WI38 (cell line): ENCODE measurements at regions not wholly inside any gene's neighbourhood (a gene's known extent, or its start where the extent isn't known, plus 50 kb on each side); places are given as distances from the start of the nearest gene placed in this dataset.

Experiments used
- H3K4me3 ChIP-seq: 2 replicates; pipeline ENCODE4 v1.5.1; 2011; ENCODE audit warnings: low read depth, mild to moderate bottlenecking, control low read depth, low read length
- TF ChIP-seq, protein P1 (sequence below): IDR thresholded peaks from 2 replicates; pipeline ENCODE4 v1.5.1; 2012; ENCODE audit warnings: low read depth, mild to moderate bottlenecking, control low read depth, low read length

DNA sequence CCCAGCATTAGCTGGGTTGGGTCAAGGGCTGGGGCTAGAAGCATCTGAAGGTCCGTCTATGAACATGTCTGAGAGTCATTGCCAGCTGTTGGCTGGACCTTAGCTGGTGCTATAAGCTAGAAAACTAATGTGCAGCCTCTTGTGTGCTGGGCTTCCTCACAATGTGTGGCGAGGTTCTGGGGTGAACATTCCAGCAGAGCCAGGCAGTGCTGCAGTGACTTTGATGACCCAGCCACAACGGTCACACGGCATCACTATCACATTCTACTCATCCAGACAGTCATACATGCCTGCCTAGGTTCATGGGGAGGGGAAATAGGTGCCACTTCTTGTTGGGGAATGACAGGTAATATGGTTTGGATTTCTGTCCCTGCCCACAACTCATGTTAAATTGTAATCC is 260.5 kb downstream of the CYP26B1 start:
- TF ChIP-seq, protein P1, sequence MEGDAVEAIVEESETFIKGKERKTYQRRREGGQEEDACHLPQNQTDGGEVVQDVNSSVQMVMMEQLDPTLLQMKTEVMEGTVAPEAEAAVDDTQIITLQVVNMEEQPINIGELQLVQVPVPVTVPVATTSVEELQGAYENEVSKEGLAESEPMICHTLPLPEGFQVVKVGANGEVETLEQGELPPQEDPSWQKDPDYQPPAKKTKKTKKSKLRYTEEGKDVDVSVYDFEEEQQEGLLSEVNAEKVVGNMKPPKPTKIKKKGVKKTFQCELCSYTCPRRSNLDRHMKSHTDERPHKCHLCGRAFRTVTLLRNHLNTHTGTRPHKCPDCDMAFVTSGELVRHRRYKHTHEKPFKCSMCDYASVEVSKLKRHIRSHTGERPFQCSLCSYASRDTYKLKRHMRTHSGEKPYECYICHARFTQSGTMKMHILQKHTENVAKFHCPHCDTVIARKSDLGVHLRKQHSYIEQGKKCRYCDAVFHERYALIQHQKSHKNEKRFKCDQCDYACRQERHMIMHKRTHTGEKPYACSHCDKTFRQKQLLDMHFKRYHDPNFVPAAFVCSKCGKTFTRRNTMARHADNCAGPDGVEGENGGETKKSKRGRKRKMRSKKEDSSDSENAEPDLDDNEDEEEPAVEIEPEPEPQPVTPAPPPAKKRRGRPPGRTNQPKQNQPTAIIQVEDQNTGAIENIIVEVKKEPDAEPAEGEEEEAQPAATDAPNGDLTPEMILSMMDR = no peak
- H3K4me3 ChIP-seq = no peak overlapping the region

DNA sequence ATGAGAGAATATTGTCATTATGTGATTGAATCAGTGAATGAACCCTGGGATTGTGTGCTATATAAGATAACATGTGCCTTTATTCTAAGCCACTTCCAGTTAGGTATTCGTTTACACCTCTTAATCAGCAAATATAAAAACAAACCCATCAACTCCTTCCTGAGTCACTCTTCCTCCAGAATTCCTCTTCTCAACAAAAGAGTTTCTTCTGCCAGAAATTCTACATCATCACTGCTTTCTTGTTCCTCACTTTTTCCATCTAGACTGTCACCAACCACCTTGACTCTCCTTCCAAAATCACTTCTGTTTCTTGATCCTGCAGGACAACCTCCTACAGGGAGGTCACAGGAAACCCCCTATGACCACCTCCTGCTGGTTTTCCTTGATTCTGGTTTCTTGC is 261.4 kb downstream of the CYP26B1 start:
- H3K4me3 ChIP-seq = no peak overlapping the region
- TF ChIP-seq, protein P1 = no peak

DNA sequence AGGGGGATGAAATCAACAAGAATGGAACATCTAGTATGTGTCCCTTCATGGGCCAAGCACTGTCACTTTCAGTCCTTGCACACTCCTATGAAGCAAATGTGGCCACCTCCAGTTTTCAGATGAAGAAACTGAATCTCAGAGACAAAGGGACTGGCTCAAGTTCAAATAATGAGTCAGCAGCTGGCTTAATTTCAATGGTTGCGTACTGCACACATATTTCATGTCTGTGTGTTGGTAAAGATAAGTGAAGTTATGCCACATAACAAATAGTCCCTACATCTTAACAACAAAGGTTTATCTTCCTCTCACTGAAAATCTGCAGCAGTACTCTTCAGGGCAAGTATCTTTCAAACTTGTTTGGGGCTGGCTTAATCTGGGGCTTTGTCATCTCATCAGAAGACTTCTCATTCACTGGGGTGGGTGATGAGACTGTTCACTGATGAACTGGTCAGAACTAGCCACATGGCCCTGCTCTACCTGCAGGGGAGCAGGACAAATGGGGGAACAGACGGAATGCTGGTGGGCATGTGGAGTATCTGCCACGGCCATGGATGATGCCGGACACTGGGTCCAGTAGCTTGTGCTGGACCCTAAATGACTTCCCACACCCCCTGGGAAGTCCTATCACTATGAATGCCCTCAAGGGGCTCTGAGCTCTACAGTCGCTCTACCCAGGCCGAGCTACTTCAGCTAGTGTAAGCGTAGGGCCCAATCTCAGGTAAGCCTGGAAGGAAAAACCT is 263.2 kb downstream of the CYP26B1 start:
- no peak overlapping the region for H3K4me3 ChIP-seq
- TF ChIP-seq, protein P1 = no peak

DNA sequence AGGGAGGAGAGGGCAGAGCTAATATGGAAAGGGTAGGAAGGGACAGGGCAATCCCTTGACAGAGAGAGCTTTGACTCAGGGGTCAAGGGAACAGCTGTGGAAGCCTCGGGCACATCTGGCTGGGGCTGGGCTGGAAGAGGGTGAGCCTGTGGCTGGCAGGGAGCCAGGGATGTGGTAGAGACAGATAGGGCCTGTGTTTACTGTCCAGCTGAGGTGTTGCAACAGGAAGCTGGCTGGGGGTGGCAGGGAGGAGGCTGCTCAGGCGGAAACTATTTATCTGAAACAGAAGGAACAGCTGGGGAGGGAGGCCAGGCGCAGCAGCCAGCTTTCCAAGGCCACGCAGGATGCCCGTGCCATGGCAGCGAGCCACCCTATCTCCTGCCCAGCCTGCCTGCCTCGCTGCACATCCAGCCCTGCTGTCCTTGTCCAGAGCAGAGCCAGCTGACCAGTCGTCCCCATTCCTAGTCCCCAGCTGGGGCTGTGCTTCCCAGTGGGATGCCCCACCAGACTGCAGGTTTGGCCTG is 264.7 kb downstream of the CYP26B1 start:
- TF ChIP-seq, protein P1 = no peak
- no peak overlapping the region for H3K4me3 ChIP-seq

DNA sequence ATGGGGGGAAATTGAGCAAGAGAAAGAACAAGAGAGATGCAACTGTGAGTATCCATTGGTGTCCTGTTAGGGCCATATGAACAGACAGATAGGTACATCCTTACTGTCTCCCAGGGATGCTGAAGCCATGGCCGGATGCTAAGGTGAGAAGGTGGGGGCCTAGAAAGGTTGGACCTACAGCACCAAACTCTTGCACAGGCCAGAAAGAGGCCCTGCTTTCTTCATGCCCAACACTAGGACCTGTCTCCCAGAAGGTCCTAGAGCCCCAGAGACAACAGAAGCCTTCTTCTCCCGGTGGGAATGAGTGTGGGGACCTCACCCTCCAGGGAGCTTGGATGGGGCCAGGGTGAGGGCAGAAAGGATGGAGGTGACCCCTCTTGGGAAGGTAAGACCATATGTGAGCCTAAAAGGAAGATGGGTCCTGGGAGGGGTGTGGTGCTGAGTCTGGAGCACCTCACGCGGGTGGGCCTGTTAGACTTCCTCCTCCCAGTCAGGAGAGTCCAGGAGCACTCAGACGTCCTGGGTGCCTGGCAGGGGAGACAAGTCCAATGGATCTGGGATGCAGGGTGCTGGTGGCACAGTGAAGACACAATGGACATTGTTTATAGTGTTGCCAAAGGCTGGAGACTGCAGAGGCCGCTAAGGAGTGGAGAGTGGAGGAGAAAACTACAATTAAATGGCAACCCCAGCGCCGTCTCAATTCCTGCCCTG is 265.3 kb downstream of the CYP26B1 start:
- no peak overlapping the region for H3K4me3 ChIP-seq
- TF ChIP-seq, protein P1 = no peak

DNA sequence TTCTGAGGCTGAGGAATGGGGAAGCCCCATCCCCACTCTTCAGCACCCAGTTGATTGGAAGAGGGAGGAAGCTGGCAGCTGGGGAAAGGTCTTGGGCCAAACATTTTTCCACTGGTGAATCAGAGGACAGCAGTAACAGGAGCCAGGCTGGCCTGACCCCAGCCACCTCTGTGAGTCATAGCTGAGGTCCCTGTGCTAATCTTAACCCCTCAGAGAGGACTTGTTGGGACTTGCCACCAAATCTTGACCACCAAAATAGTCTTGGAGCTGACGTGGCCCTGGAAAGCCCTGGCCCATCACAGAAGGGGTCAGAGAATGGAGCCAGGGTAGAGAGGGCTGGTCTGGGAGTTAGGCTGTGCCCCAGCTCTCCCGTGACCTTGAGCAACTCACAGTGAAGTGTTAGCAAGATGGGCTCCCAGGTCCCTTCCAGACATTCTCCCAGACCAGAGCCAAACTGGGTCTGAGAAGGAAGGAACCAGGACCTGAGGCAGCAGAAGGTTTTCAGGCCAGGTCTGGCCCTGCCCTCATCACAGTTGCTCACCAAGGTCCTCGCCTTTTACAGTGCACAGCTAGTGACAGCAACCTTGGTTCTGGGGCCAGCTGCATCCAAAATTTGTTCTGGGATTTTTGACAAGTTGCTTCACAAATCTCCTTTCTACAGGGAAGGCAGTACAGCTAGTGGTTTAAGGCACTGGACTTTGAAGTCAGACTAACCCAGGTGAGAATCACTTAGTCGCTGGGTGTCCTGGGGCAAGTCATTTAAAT is 266.6 kb downstream of the CYP26B1 start:
- H3K4me3 ChIP-seq = no peak overlapping the region
- TF ChIP-seq, protein P1 = no peak

DNA sequence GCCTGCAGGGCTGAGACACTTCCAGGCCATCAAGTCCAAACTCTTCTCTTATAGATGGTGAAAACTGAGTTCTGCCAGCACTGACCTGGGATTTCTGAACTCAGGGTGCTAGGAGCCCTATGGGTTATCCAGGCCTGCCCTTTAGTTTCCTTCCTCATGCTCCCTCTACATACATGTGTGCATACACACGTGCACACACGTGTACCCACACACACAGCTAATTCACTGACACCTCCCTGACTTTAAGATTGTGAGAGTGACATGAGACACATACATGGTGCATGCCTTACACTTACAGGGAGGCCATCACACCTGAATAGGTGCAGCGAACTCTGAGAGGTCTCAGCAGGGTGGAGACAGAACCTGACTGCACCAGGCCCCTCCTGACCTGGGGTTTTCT is 267.4 kb downstream of the CYP26B1 start:
- H3K4me3 ChIP-seq = no peak overlapping the region
- TF ChIP-seq, protein P1 = no peak
